IMR-90 (cell line): ENCODE measurements at regions not wholly inside any gene's neighbourhood (a gene's known extent, or its start where the extent isn't known, plus 50 kb on each side); places are given as distances from the start of the nearest gene placed in this dataset.

Experiments used
- ATAC-seq: fragments of 200-7000 bp; cut with Tn5 transposase; 2 replicates; pipeline ENCODE4 v1.9.1; 2020; ENCODE audit warnings: low read depth, mild to moderate bottlenecking, moderate library complexity
- BruUV-seq: library from RNA; stranded (reverse); fragments of 400-500 nt; replicated peaks from 2 replicates; lab custom pipeline; 2021; lab: Mats Ljungman, UMichigan
- CTCF ChIA-PET: fragments of 300-600 bp; formaldehyde crosslinking; extraction: SDS; loops from one replicate; lab custom pipeline; 2021; ENCODE audit warnings: antibody characterized with exemption; lab: Yijun Ruan, JAX
- POLR2A ChIA-PET: fragments of 300-600 bp; sonication (Branson Sonifier 250); formaldehyde crosslinking; loops from one replicate; lab custom pipeline; 2022; ENCODE audit warnings: antibody characterized with exemption; ENCODE audit not compliant: unreplicated experiment; lab: Charles Lee
- DNase-seq: peaks from one replicate; pipeline ENCODE4 v3.0.0; 2013
- H2AFZ ChIP-seq: replicated peaks from 2 replicates; pipeline ENCODE3; 2013; ENCODE audit warnings: low read length, mild to moderate bottlenecking; ENCODE audit not compliant: poor library complexity
- H2AK5ac ChIP-seq: 2 replicates; pipeline ENCODE4 v1.6.1; 2013; ENCODE audit warnings: low read depth, low read length, inconsistent platforms
- H2AK9ac ChIP-seq: replicated peaks from 2 replicates; pipeline ENCODE3; 2013; ENCODE audit warnings: mild to moderate bottlenecking, low read depth, low read length, moderate library complexity; ENCODE audit not compliant: poor library complexity
- H2BK120ac ChIP-seq: 2 replicates; pipeline ENCODE4 v1.6.1; 2013; ENCODE audit warnings: low read depth, low read length, inconsistent platforms
- H2BK15ac ChIP-seq: 3 replicates; pipeline ENCODE4 v1.6.1; 2013; ENCODE audit warnings: low read depth, low read length, inconsistent platforms
- H2BK20ac ChIP-seq: 2 replicates; pipeline ENCODE4 v1.6.1; 2013; ENCODE audit warnings: low read depth, mild to moderate bottlenecking, inconsistent platforms, low read length, moderate library complexity
- H2BK5ac ChIP-seq: 2 replicates; pipeline ENCODE4 v1.6.1; 2013; ENCODE audit warnings: mild to moderate bottlenecking, low read depth, low read length, inconsistent platforms; ENCODE audit not compliant: poor library complexity, severe bottlenecking
- H3K14ac ChIP-seq: replicated peaks from 2 replicates; pipeline ENCODE4 v1.6.1; 2013; ENCODE audit warnings: low read depth, low read length, inconsistent platforms
- H3K18ac ChIP-seq: 2 replicates; pipeline ENCODE4 v1.6.1; 2013; ENCODE audit warnings: low read depth, low read length, control low read depth
- H3K23ac ChIP-seq: 2 replicates; pipeline ENCODE4 v1.6.1; 2013; ENCODE audit warnings: low read depth, low read length, inconsistent platforms
- H3K27ac ChIP-seq: 2 replicates; pipeline ENCODE4 v1.5.1; 2013; ENCODE audit warnings: mild to moderate bottlenecking, control low read depth, low read length; ENCODE audit not compliant: insufficient read depth
- H3K27me3 ChIP-seq: 2 replicates; pipeline ENCODE4 v1.6.1; 2013; ENCODE audit warnings: low read length; ENCODE audit not compliant: control insufficient read depth, insufficient read depth
- H3K36me3 ChIP-seq: 2 replicates; pipeline ENCODE4 v1.6.1; 2013; ENCODE audit warnings: low read length, mixed read lengths; ENCODE audit not compliant: control insufficient read depth, insufficient read depth
- H3K4ac ChIP-seq: 2 replicates; pipeline ENCODE4 v1.6.1; 2013; ENCODE audit warnings: low read depth, low read length, inconsistent platforms
- H3K4me1 ChIP-seq: 2 replicates; pipeline ENCODE4 v1.6.1; 2013; ENCODE audit warnings: low read length, mixed read lengths; ENCODE audit not compliant: control insufficient read depth, insufficient read depth
- H3K4me2 ChIP-seq: 2 replicates; pipeline ENCODE4 v1.6.1; 2013; ENCODE audit warnings: low read depth, mild to moderate bottlenecking, control low read depth, low read length, moderate library complexity
- H3K4me3 ChIP-seq: 2 replicates; pipeline ENCODE4 v1.5.1; 2013; ENCODE audit warnings: low read depth, mild to moderate bottlenecking, control low read depth, low read length, moderate library complexity; ENCODE audit not compliant: insufficient read depth
- H3K56ac ChIP-seq: 2 replicates; pipeline ENCODE4 v1.6.1; 2013; ENCODE audit warnings: low read length, inconsistent platforms; ENCODE audit not compliant: insufficient read depth; ENCODE audit errors: extremely low read depth
- H3K79me1 ChIP-seq, 2 experiments: 2 replicates each; pipeline ENCODE4 v1.6.1; 2013; ENCODE audit warnings: low read length in 2 of 2, inconsistent platforms in 1 of 2, low read depth in 1 of 2
- H3K9ac ChIP-seq: 2 replicates; pipeline ENCODE4 v1.6.1; 2013; ENCODE audit warnings: low read depth, low read length, control low read depth
- H3K9me1 ChIP-seq: 2 replicates; pipeline ENCODE4 v1.6.1; 2013; ENCODE audit warnings: low read length, inconsistent platforms; ENCODE audit not compliant: insufficient read depth
- H3K9me3 ChIP-seq: 2 replicates; pipeline ENCODE4 v1.6.1; 2013; ENCODE audit warnings: low read length; ENCODE audit not compliant: control insufficient read depth, insufficient read depth
- H4K20me1 ChIP-seq: 2 replicates; pipeline ENCODE4 v1.6.1; 2013; ENCODE audit warnings: low read length, inconsistent platforms; ENCODE audit not compliant: insufficient read depth
- H4K5ac ChIP-seq: 2 replicates; pipeline ENCODE4 v1.6.1; 2013; ENCODE audit warnings: mild to moderate bottlenecking, low read depth, low read length, control low read depth
- H4K8ac ChIP-seq, 2 experiments: 2 replicates each; pipeline ENCODE4 v1.6.1; 2013; ENCODE audit warnings: low read depth in 2 of 2, low read length in 2 of 2, control low read depth in 1 of 2, inconsistent platforms in 1 of 2
- H4K91ac ChIP-seq: 2 replicates; pipeline ENCODE4 v1.6.1; 2013; ENCODE audit warnings: low read depth, low read length, inconsistent platforms; ENCODE audit not compliant: insufficient read depth
- CEBPB ChIP-seq: IDR thresholded peaks from 2 replicates; pipeline ENCODE4 v1.6.1; 2012; ENCODE audit warnings: low read depth, low read length, improper control_type of control experiment
- CTCF ChIP-seq: conservative IDR thresholded peaks from 2 replicates; pipeline ENCODE4 v1.5.1; 2012; ENCODE audit warnings: mild to moderate bottlenecking, low read depth, low read length, improper control_type of control experiment
- ELK1 ChIP-seq: fragments of 150-350 bp; IDR thresholded peaks from 2 replicates; pipeline ENCODE4 v1.6.1; 2016; ENCODE audit warnings: low read depth, mild to moderate bottlenecking, low read length, moderate library complexity, borderline replicate concordance
- MAFK ChIP-seq: IDR thresholded peaks from 2 replicates; pipeline ENCODE4 v1.6.1; 2012; ENCODE audit warnings: low read depth, low read length, improper control_type of control experiment
- NFE2L2 ChIP-seq: fragments of 150-350 bp; IDR thresholded peaks from 2 replicates; pipeline ENCODE4 v1.6.1; 2016; ENCODE audit warnings: low read depth, mild to moderate bottlenecking, low read length
- RCOR1 ChIP-seq: IDR thresholded peaks from 2 replicates; pipeline ENCODE4 v1.6.1; 2012; ENCODE audit warnings: mild to moderate bottlenecking, low read length, improper control_type of control experiment; ENCODE audit not compliant: insufficient replicate concordance
- RFX5 ChIP-seq: IDR thresholded peaks from 2 replicates; pipeline ENCODE4 v1.8.0; 2012; ENCODE audit warnings: low read depth, mild to moderate bottlenecking, low read length, moderate library complexity
- whole genome bisulfite sequencing, 2 experiments: methylation state at CpG; one replicate each; pipeline versions ENCODE4 v1.1.5 to v1.1.7; 2013; ENCODE audit warnings: missing lambda C conversion rate in 2 of 2; ENCODE audit not compliant: insufficient read length in 1 of 2; ENCODE audit errors: extremely low coverage in 2 of 2; 5-methylcytosine and 5-hydroxymethylcytosine counted together
- dilution Hi-C: fragments of 300-500 bp; cut with HindIII; formaldehyde crosslinking; loops from one replicate; pipeline ENCODE4 v1.14.3; 2018; ENCODE audit warnings: low sequenced_read_pairs; ENCODE audit not compliant: unreplicated experiment
- in situ Hi-C: fragments of 300-500 bp; cut with MboI; formaldehyde crosslinking; loops from 3 replicates; pipeline ENCODE4 v1.14.3; 2019; ENCODE audit warnings: low sequenced_read_pairs, inconsistent platforms, mixed read lengths
- intact Hi-C: fragments of 100-400 bp; cut with micrococcal nuclease; formaldehyde crosslinking; loops from 2 replicates; pipeline ENCODE4 v1.10.0; 2022

GRCh38 chr1:229035748-229036082 lies 235.2 kb upstream of the RAB4A start:
- Histone ChIP-seq H2BK120ac (no peak overlapping the region), H3K23ac (no peak overlapping the region), H2BK15ac (no peak overlapping the region), H3K27me3 (peaks cover 11% of the 10 kb centered on the region), H3K4ac (no peak overlapping the region), H4K8ac (no peak overlapping the region), H3K9me1 (no peaks in the 10 kb centered on the region), H4K5ac (no peak overlapping the region), H3K36me3 (no peaks in the 10 kb centered on the region), H3K27ac (no peak overlapping the region), H3K18ac (no peak overlapping the region), H3K4me2 (no peak overlapping the region), H3K9ac (no peak overlapping the region), H3K14ac (no peak overlapping the region), H3K9me3 (no peaks in the 10 kb centered on the region), H2BK5ac (no peak overlapping the region), H4K20me1 (no peaks in the 10 kb centered on the region), H4K91ac (no peak overlapping the region), H3K4me1 (no peaks in the 10 kb centered on the region; the same call in 1 of the 2 replicates), H3K4me3 (no peak overlapping the region), H2AK5ac (no peak overlapping the region), H2AK9ac (no peak overlapping the region), H2BK20ac (no peak overlapping the region), H3K56ac (no peak overlapping the region), H2AFZ (no peak overlapping the region), H3K79me1 (no peaks in the 10 kb centered on the region)
- dilution Hi-C loops, result no loop called here
- DNase-seq (no peak), ATAC-seq (no peak)
- CTCF ChIA-PET, result no interaction called here
- intact Hi-C loops, result no loop called here
- in situ Hi-C loops, result no loop called here
- WGBS, 2 experiments, result no CpG with 5 or more reads among the region's 2 CpGs
- TF ChIP-seq CEBPB (no peak), CTCF (no peak), MAFK (no peak), ELK1 (no peak), NFE2L2 (no peak), RCOR1 (no peak), RFX5 (no peak)
- BruUV-seq, result no TSS peak
- POLR2A ChIA-PET, result no interaction called here
